ENCODE measurements at regions not wholly inside any gene's neighbourhood (a gene's known extent, or its start where the extent isn't known, plus 50 kb on each side); places are given as distances from the start of the nearest gene placed in this dataset.

DNA sequence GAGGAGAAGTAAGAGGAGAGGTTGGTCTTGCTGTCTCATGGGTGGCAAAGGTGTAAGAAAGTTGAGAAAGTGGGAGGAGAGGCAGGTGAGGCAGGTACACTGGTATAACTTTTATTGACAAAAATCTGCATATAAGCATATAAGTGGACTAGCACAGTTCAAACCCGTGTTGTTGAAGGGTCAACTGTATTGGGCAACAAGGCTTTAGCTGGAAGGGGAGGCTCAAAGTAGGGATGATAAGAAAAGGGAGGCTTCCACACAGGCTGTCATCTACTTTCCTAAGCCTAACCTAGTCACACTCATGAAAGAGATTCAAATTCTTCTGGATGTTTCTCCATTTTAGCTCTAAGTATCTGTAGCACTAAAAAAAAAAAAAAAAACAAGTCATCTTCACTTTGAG, 188.1 kb upstream of the SEMA6D start:
- TF ChIP-seq, protein P1, sequence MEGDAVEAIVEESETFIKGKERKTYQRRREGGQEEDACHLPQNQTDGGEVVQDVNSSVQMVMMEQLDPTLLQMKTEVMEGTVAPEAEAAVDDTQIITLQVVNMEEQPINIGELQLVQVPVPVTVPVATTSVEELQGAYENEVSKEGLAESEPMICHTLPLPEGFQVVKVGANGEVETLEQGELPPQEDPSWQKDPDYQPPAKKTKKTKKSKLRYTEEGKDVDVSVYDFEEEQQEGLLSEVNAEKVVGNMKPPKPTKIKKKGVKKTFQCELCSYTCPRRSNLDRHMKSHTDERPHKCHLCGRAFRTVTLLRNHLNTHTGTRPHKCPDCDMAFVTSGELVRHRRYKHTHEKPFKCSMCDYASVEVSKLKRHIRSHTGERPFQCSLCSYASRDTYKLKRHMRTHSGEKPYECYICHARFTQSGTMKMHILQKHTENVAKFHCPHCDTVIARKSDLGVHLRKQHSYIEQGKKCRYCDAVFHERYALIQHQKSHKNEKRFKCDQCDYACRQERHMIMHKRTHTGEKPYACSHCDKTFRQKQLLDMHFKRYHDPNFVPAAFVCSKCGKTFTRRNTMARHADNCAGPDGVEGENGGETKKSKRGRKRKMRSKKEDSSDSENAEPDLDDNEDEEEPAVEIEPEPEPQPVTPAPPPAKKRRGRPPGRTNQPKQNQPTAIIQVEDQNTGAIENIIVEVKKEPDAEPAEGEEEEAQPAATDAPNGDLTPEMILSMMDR (conservative IDR thresholded peaks at IDR 0.05; ENCODE audit: low read length): no peak
- no peak for TF ChIP-seq EZH2phosphoT487 (IDR thresholded peaks at IDR 0.05; ENCODE audit: borderline replicate concordance, low read depth, low read length)
- ChIA-PET POLR2A (interaction anchor here (0.5 to 1.0 kb wide), 2 partner anchors 29 to 149 kb away, joined by 3 read pairs; no protein-coding TSS in a partner anchor), CTCF (ENCODE audit: unreplicated experiment) (no interaction called here)
- H3K79me2 ChIP-seq (ENCODE audit: insufficient read depth, low read depth, low read length): no peaks in the 10 kb centered on the region
- H3K4me1 ChIP-seq (ENCODE audit: insufficient read depth, low read length, poor library complexity, severe bottlenecking): no peaks in the 10 kb centered on the region
- no peaks in the 10 kb centered on the region for H3K36me3 ChIP-seq (ENCODE audit: insufficient read depth, low read length)
- H3K9me2 ChIP-seq (ENCODE audit: insufficient read depth, low read length): no peaks in the 10 kb centered on the region
- H2AFZ ChIP-seq (ENCODE audit: low read length): no peak overlapping the region
- no peaks in the 10 kb centered on the region for H4K20me1 ChIP-seq (ENCODE audit: insufficient read depth, low read length)
- no peak overlapping the region for H3K4me3 ChIP-seq (ENCODE audit: low read depth, low read length, poor library complexity, severe bottlenecking)
- H3K4me2 ChIP-seq (ENCODE audit: low read length): no peak overlapping the region
- no peak for DNase-seq (ENCODE audit: low spot score)
- intact Hi-C loops (cut with micrococcal nuclease; ENCODE audit: unreplicated experiment): no loop called here
- H3K27ac ChIP-seq (ENCODE audit: low read depth, low read length, poor library complexity, severe bottlenecking): no peak overlapping the region
- BruUV-seq (replicated peaks): no TSS peak
- H3K9me3 ChIP-seq (ENCODE audit: low read length): no peaks in the 10 kb centered on the region

DNA sequence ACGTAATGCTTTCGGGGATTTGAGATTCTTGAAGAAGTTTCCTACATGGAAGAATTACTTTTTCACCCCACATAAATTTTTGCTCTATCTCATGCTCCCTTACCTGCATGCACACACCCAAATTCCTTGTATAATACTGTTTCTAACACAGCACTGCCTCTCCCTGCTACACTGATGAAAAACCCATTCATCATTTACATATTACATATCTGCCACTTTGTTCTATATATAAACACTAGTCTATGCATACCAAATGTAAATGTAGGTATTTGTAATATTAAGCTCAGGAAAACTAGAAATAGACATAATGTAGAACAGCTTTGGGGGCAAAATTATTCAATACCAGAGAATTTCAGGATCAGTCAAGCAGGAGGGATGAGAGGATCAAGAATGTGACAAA, 182.6 kb upstream of the SEMA6D start:
- Histone ChIP-seq H4K20me1 (ENCODE audit: insufficient read depth, low read length) (no peaks in the 10 kb centered on the region), H3K36me3 (ENCODE audit: insufficient read depth, low read length) (no peaks in the 10 kb centered on the region), H3K9me2 (ENCODE audit: insufficient read depth, low read length) (no peaks in the 10 kb centered on the region), H3K27ac (ENCODE audit: low read depth, low read length, poor library complexity, severe bottlenecking) (no peak overlapping the region), H3K4me2 (ENCODE audit: low read length) (no peak overlapping the region), H3K4me3 (ENCODE audit: low read depth, low read length, poor library complexity, severe bottlenecking) (no peak overlapping the region), H3K79me2 (ENCODE audit: insufficient read depth, low read depth, low read length) (no peaks in the 10 kb centered on the region), H2AFZ (ENCODE audit: low read length) (no peak overlapping the region), H3K4me1 (ENCODE audit: insufficient read depth, low read length, poor library complexity, severe bottlenecking) (no peaks in the 10 kb centered on the region), H3K9me3 (ENCODE audit: low read length) (no peaks in the 10 kb centered on the region)
- intact Hi-C loops (cut with micrococcal nuclease; ENCODE audit: unreplicated experiment): no loop called here
- CTCF ChIA-PET (ENCODE audit: unreplicated experiment): no interaction called here
- no TSS peak for BruUV-seq (replicated peaks)
- POLR2A ChIA-PET: interaction anchor here (0.6 to 1.3 kb wide), 4 partner anchors 9 to 556 kb away, joined by 3 to 5 read pairs (median 4); no protein-coding TSS in a partner anchor
- no peak for TF ChIP-seq EZH2phosphoT487 (IDR thresholded peaks at IDR 0.05; ENCODE audit: borderline replicate concordance, low read depth, low read length)
- TF ChIP-seq, protein P1 (conservative IDR thresholded peaks at IDR 0.05; ENCODE audit: low read length): no peak
- DNase-seq (ENCODE audit: low spot score): no peak

DNA sequence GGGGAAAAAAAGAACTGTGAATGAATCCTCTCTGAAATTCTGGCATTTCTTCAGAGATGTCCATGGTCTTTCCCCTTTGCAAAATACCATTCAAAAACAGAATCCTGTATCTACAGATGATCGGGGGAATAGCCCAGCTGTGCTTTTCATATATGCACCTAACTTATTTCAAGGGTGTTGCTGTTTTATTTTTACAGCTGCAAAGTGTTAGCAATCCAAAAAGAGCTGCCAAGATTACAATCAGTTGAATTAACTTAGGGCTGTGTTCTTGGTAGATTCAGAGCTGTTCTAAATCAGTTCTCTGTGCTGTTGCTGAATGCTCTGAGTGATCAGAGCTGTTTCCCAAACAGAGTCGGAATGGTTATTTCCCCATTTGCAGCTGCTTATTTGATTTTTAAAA, 175.7 kb upstream of the SEMA6D start:
- no peak overlapping the region for H2AFZ ChIP-seq (ENCODE audit: low read length)
- H3K9me2 ChIP-seq (ENCODE audit: insufficient read depth, low read length): no peaks in the 10 kb centered on the region
- H3K4me3 ChIP-seq (ENCODE audit: low read depth, low read length, poor library complexity, severe bottlenecking): no peak overlapping the region
- no peaks in the 10 kb centered on the region for H3K36me3 ChIP-seq (ENCODE audit: insufficient read depth, low read length)
- H3K4me2 ChIP-seq (ENCODE audit: low read length): no peak overlapping the region
- H4K20me1 ChIP-seq (ENCODE audit: insufficient read depth, low read length): no peaks in the 10 kb centered on the region
- no peak for TF ChIP-seq EZH2phosphoT487 (IDR thresholded peaks at IDR 0.05; ENCODE audit: borderline replicate concordance, low read depth, low read length)
- TF ChIP-seq, protein P1 (conservative IDR thresholded peaks at IDR 0.05; ENCODE audit: low read length): no peak
- DNase-seq (ENCODE audit: low spot score): no peak
- no peaks in the 10 kb centered on the region for H3K4me1 ChIP-seq (ENCODE audit: insufficient read depth, low read length, poor library complexity, severe bottlenecking)
- H3K9me3 ChIP-seq (ENCODE audit: low read length): no peaks in the 10 kb centered on the region
- BruUV-seq (replicated peaks): no TSS peak
- ChIA-PET CTCF (ENCODE audit: unreplicated experiment) (no interaction called here), POLR2A (no interaction called here)
- H3K27ac ChIP-seq (ENCODE audit: low read depth, low read length, poor library complexity, severe bottlenecking): no peak overlapping the region
- H3K79me2 ChIP-seq (ENCODE audit: insufficient read depth, low read depth, low read length): no peaks in the 10 kb centered on the region
- intact Hi-C loops (cut with micrococcal nuclease; ENCODE audit: unreplicated experiment): no loop called here

Measured in OCI-LY7 (cell line).